GM12891 (cell line): ENCODE measurements at regions not wholly inside any gene's neighbourhood (a gene's known extent, or its start where the extent isn't known, plus 50 kb on each side); places are given as distances from the start of the nearest gene placed in this dataset.

Experiments
- DNase-seq: peaks from one replicate; pipeline ENCODE4 v3.0.0; 2011; ENCODE audit warnings: low spot score; ENCODE audit not compliant: insufficient read length
- FAIRE-seq: peaks from 2 replicates; lab custom pipeline; 2011; peaks lifted over from hg19 to GRCh38; lab: Jason Lieb, UNC
- PAX5 ChIP-seq: IDR thresholded peaks from 2 replicates; pipeline ENCODE4 v1.6.1; 2011; ENCODE audit warnings: low read length, moderate library complexity, mild to moderate bottlenecking; ENCODE audit not compliant: insufficient read depth, severe bottlenecking
- POLR2A ChIP-seq: IDR thresholded peaks from 2 replicates; pipeline ENCODE4 v1.6.1; 2011; ENCODE audit warnings: low read depth, low read length, control low read depth
- POLR2AphosphoS5 ChIP-seq: IDR thresholded peaks from 2 replicates; pipeline ENCODE4 v1.6.1; 2011; ENCODE audit warnings: low read depth, low read length, control low read depth
- POU2F2 ChIP-seq: IDR thresholded peaks from 2 replicates; pipeline ENCODE4 v1.6.1; 2011; ENCODE audit warnings: low read depth, mild to moderate bottlenecking, control low read depth, low read length, moderate library complexity
- SPI1 ChIP-seq: IDR thresholded peaks from 2 replicates; pipeline ENCODE4 v1.6.1; 2011; ENCODE audit warnings: low read depth, low read length, control low read depth
- TAF1 ChIP-seq: IDR thresholded peaks from 2 replicates; pipeline ENCODE4 v1.6.1; 2011; ENCODE audit warnings: low read depth, low read length, control low read depth

DNA sequence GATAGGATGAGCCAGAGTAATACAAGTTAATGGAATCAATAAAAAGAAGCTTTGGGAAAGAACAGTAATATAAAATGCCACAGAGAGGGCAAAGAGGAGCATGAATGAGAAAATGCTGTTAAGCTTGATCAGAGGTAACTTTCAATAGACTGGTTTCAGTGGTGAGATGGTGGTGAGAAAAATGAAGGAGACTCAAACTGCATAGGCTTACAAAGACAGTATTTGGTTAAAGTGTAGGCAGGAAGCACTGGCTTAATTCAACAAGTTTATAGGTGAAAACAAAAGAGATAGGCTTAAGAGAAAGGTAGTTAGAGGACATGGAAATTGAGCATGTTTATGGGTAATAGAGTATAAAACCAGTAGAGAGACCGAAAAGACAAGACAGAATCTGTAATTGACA, 298.6 kb upstream of the ADAMTS5 start:
- DNase-seq, result no peak
- no peak for TF ChIP-seq PAX5
- TF ChIP-seq POLR2AphosphoS5, result no peak
- TF ChIP-seq TAF1, result no peak
- TF ChIP-seq SPI1, result no peak
- no peak for TF ChIP-seq POLR2A
- TF ChIP-seq POU2F2, result no peak
- no peak for FAIRE-seq

DNA sequence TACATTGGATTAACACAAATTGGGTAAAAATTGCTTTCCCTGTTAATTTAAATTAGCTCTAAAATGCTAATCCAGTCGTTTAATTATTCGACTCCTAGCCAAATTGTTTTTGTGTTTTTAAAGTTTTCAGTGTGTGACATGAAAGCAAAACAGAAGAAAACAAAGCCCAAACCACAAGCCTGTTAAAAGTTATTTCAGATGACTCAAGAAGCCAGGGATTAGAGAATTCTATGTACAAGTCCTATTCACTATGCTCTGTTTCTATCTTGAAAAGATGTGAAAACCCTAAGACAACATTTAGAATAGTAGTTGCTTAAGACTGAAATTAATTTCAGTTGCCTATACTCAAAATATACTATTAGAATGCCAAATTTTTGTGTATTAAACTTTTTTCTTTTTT, 294.8 kb upstream of the ADAMTS5 start:
- FAIRE-seq (no peak), DNase-seq (no peak)
- TF ChIP-seq POU2F2 (no peak), TAF1 (no peak), SPI1 (no peak), POLR2A (no peak), POLR2AphosphoS5 (no peak), PAX5 (no peak)

DNA sequence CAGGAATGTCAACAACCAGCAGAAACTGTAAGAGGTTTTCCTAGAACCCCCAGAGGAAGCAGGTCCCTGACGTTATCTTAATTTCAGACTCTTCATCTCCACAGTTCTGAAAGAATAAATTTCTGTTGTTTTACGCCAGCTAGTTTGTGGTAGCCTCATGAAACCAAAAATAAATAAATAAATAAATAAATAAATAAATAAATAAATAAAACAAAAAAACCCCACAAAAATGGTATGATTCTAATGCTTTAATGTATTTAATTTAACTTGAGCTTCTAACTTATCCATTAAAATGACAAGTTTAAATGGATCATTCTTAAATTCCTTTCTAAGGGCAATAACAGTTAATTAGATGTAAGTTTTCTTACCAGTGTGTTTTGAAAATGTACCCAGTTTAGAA, 293.8 kb upstream of the ADAMTS5 start:
- FAIRE-seq (no peak), DNase-seq (no peak)
- TF ChIP-seq POLR2A, result no peak
- no peak for TF ChIP-seq POU2F2
- no peak for TF ChIP-seq PAX5
- no peak for TF ChIP-seq TAF1
- TF ChIP-seq POLR2AphosphoS5, result no peak
- no peak for TF ChIP-seq SPI1

DNA sequence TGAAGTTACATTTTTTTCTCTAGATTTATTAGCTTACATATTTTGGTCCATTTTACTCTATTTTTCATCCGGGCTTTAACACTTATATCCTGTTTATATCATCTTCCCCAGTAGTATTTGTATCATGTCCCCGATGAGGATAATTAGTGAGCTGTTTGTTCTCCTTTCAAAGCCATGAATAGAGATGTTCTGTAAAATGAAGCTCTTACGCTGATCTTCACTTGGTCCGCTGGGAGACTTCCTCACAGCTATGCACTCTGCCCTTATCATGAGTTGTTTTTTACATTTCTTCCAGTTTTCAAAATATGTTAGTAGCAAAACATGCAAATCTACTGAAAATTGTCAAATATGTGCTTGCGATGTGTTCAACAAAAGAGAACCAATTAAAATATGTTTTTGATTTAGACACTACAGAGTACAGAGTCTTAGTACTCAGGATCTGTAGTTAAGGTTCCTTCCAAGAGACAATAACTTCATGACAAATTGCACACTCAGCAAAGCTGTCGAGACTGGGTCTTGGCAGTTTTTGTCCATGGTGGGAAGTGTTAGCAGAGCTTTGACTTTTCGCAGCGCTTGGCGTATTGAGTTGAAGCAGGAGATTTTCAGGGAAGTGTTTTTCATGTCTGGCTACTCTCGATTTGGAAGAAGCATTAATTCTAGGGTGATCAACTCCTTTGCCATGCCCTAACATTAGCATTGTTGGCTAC, 292.0 kb upstream of the ADAMTS5 start:
- TF ChIP-seq TAF1 (no peak), POU2F2 (no peak), POLR2A (no peak), PAX5 (no peak), POLR2AphosphoS5 (no peak), SPI1 (no peak)
- no peak for DNase-seq
- FAIRE-seq, result no peak

DNA sequence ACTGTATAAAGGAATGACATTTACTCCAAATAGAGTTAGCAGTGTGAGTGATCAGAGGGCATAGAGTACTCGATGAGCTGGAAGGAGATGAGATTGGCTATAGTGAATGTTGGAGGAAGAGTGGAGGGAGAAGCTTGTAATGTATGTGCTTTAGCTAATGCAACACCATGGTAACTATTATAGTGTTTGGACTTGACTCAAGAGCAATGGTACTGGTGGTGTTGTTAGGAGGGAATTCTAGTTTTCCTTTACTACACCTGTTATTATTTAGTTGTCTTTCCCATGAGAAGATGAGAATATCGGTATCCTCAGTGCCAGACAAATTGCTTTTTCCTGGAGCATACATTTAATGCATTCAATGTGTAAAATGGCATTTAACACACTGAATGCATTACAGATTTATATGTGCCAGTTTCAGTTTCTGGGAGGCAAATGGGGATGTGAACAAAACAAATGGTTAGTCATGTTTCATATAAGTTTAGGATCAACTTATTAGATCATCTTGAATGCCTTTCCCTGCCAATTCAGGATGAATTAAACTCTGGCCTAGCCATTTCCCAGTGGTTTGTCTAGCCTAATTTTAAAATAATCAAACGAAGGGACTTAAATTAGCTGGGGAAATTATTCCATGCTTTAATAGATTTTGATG, 291.1 kb upstream of the ADAMTS5 start:
- FAIRE-seq, result no peak
- no peak for TF ChIP-seq POU2F2
- TF ChIP-seq POLR2A, result no peak
- TF ChIP-seq PAX5, result no peak
- TF ChIP-seq TAF1, result no peak
- TF ChIP-seq SPI1, result no peak
- TF ChIP-seq POLR2AphosphoS5, result no peak
- DNase-seq, result no peak

DNA sequence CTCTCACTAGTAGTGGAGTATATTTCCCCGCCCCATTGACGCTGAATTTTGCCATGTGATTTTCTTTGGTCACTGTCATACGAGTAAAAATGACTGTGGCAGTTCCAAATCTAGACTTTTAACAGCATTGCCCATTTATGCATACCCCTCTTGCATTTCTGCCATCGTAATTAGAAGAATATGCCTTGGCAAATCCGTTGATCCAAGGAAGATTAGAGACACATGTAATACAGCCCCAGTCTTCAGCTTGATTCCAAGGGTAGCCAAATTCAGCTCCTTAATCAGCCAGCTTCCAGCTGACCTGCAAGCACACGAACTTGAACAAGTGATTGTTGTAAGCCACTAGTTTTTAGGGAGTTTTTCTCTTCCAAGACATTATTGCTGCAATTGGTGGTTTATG, 290.3 kb upstream of the ADAMTS5 start:
- DNase-seq (no peak), FAIRE-seq (no peak)
- no peak for TF ChIP-seq POLR2AphosphoS5
- no peak for TF ChIP-seq POLR2A
- no peak for TF ChIP-seq POU2F2
- no peak for TF ChIP-seq TAF1
- no peak for TF ChIP-seq PAX5
- TF ChIP-seq SPI1, result no peak

DNA sequence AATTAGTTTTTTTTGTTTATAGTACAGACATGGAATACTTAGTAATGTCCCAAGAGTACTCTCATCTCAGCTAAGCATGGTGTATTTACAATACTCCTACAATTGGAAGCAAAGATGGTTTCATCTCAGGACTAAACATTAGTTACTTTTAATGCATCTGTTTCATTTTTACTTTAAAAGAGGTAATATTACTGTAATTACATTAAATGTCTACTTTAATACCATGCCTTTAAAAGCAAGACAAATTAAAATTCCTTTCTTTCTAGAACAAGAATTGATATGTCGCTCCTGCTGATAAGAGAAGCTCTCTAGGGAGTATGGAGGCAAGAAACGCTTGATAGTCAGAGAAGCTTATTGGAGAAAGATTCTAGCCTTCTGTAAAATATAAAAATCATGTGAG, 284.9 kb upstream of the ADAMTS5 start:
- TF ChIP-seq POLR2AphosphoS5, result no peak
- TF ChIP-seq POLR2A, result no peak
- no peak for TF ChIP-seq POU2F2
- no peak for TF ChIP-seq TAF1
- no peak for TF ChIP-seq PAX5
- no peak for TF ChIP-seq SPI1
- no peak for DNase-seq
- no peak for FAIRE-seq

DNA sequence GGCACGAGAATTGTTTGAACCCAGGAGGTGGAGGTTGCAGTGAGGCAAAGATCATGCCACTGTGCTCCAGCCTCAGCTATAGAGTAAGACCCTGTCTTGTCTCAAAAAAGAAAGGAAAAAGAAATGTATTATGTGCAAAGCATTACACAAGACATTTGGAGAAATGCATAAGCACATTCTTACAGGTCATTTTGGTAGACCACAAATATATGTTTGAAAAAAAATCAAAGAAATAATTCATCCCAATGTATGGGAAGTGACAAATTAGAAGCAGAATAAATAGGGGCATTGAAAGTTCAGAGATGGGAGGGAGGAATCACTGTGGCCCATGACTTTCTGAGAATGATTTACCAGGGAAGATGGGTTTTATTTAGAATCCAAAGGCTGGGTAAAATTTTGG, 283.5 kb upstream of the ADAMTS5 start:
- DNase-seq, result no peak
- no peak for TF ChIP-seq PAX5
- TF ChIP-seq SPI1, result no peak
- TF ChIP-seq POU2F2, result no peak
- TF ChIP-seq TAF1, result no peak
- no peak for TF ChIP-seq POLR2AphosphoS5
- TF ChIP-seq POLR2A, result no peak
- no peak for FAIRE-seq

DNA sequence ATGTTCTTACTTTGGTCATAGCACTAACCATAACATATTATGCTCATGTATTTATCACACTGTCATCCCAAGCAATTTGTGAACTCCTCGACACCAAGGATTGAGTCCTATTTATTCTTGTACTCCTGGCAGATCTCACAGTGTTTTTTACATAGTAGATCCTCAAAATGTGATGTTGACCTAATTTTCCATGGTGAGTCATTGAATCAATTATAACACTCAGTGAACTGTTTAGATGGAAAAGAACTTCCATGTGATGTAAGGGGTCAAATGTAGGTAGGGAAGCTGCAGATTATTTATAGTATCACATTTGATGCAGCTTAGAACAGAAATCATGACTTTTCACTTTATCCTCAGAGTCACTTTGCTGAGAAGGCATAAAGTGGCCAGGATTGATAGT, 281.9 kb upstream of the ADAMTS5 start:
- TF ChIP-seq POLR2AphosphoS5 (no peak), TAF1 (no peak), POLR2A (no peak), SPI1 (no peak), POU2F2 (no peak), PAX5 (no peak)
- FAIRE-seq, result no peak
- DNase-seq, result no peak

DNA sequence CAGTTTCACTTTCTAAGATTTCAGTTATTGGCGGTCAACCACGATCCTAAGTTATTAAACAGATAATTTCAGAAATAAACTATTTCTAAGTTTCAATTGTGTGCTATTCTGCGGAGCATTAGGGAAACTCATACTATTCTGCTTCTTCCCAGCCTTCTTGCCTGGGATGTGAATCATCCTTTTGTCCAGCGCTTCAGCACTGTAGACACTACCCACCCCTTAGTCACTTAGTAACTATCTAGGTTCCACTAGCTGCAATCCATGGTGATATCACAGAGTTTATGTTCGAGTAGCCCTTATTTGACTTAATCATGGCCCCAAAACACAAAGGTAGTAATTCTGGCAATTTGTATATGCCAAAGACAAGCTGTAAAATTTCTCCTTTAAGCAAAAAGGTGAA, 279.9 kb upstream of the ADAMTS5 start:
- FAIRE-seq (no peak), DNase-seq (no peak)
- no peak for TF ChIP-seq POU2F2
- no peak for TF ChIP-seq POLR2A
- no peak for TF ChIP-seq TAF1
- TF ChIP-seq SPI1, result no peak
- TF ChIP-seq PAX5, result no peak
- no peak for TF ChIP-seq POLR2AphosphoS5
